Stimulated activated CD8-positive, alpha-beta memory T cell treated with anti-CD3 and anti-CD28 coated beads, Interleukin-12 subunit alpha, Interleukin-12 subunit beta, amount 100 ng/mL, for 4 hours (primary cell): ENCODE measurements at regions not wholly inside any gene's neighbourhood (a gene's known extent, or its start where the extent isn't known, plus 50 kb on each side); places are given as distances from the start of the nearest gene placed in this dataset.
"Not testable (repeated sequence)": the region's sequence is repeated elsewhere in the genome, so short reads cannot be mapped to it uniquely, and the experiment has no call there.

Experiments
- DNase-seq: peaks from one replicate; pipeline ENCODE4 v3.0.0-alpha.2; 2020; ENCODE audit warnings: low read depth

DNA sequence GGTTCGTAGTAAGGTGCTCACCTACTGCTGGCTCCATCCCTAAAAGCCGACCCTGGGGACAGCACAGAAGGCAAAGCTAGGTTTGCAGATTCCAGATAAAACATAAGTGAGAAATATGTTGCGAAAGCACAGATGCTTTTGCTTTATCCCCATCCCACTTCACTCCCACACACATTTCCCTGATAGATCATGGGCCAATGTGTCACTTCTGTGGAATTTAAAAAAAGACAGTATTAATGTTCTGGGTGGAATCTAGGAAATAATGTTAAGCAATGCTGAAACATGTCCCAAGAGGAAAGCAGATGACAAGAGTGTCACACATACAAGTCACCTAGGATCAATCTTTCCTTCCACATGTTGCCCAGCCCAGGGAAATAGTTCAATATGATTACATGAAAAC lies 661.0 kb upstream of the MIR17HG start:
- no peak for DNase-seq

DNA sequence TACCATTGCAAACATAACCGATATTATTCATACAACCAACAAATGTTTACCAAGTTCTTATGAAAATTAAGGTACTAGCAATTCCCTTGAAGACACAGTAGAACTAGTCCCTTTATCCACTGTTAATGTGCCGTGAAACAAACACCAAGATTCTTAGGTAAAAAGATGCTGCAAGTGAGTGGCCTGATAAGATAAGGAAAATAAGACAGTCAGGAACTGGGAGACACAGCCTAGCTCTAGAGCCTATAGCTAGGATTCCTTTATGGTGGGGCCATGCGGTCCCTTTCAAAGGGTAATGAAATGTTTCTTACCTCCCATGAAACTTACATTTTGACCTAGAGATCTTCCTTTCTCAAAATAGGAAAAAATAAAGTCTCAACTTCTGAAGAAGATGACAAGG lies 658.4 kb upstream of the MIR17HG start:
- no peak for DNase-seq

DNA sequence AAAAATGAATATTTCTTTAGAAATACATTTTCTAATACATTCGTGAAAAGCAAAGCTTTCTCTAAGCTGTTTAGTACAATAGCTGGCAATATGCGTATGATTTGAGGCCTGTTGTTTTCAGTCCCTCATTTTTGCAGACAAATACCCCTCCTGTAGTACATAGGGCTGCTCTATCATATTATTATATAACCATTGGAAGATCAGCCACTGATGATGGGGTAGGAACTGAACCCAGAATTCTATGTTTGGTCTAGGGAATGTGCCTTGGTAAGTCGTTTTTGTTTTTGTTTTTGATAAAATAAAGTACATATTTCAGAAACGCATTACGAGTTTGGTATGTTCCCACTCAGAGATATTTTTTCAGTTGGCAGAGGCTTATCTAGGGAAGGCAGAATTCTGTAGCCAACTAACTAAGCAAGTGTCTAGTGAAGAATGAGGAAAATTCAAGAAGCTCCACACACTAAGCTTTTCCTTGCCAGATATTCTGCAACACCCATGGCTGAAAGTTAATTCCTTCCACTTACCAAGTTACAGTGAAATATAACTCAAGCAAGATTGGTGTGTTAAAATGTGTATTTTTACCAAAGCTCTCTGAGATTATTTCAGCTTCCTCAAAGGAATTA lies 656.9 kb upstream of the MIR17HG start:
- DNase-seq: no peak

DNA sequence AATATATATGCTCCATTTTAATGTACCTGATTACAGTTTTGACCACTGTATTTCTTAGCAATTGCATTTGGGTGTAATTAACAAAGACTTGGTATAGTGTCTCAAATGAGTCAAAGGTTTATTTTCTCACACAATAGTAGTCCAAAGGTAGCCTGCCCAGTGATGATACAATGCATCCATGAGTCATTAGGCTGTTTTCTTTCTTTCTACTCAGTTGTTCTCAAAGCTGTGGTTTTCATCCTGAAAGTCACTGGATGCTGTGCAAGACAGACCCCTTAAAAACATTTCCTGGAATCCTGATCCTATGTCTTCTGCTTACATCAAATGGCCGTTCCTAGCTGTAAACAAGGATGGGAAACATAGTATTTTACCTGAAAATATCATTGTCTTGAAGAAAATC lies 651.2 kb upstream of the MIR17HG start:
- no peak for DNase-seq

DNA sequence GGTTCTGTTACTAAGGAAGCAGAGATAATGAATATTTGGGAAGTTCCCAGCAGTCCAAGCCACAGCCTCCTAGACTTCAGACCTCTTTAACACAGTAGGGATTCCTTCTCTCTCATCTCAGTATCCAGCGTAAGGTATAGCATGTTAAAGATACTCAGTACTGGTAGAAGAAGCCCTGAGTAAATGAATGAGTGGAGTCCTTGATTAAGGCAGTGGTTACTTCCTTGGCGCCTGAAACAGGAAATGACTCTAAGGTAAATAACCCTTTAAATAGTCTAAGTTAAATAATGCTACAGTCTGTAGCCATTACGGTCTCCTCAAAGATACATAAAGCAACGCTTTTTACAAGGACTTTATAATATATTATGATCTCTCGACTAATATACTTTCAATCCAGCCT lies 650.8 kb upstream of the MIR17HG start:
- DNase-seq: no peak

DNA sequence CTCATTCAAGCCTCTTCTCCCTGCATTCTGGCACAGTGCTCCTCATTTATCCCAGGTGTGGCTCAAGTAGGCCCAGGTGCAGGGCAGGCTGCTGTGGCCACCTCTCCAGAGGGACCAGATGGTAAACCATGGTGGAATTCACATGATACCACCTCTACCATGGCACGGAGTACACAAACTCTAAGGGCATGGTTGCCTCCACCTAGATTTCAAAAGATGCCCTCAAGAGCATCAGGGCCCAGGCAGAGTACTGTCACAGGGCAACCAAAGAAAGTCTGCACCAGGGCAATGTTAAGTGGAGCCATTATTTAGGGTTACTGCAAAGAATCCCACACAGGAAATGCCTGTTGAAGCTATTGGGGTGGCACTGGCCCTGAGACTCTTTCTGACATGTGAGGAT lies 647.1 kb upstream of the MIR17HG start:
- DNase-seq: no peak

DNA sequence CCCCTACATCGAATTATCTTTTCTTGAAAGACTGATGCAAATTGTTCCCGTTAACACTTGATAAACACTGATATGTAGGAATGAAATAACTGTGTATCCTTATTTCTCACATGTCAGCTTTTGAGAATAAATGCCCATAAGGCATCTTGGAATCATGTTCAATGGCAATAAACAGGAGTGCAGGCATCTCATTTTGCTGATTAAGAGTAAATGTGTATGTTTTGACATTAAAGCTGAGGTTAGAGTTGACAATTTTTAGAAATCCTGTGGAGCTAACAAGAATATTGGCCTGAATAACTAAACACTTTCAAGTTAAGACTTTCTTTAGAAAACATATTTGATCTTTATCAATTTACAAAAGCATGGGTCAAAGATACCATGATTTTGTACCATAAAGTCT lies 646.2 kb upstream of the MIR17HG start:
- no peak for DNase-seq

DNA sequence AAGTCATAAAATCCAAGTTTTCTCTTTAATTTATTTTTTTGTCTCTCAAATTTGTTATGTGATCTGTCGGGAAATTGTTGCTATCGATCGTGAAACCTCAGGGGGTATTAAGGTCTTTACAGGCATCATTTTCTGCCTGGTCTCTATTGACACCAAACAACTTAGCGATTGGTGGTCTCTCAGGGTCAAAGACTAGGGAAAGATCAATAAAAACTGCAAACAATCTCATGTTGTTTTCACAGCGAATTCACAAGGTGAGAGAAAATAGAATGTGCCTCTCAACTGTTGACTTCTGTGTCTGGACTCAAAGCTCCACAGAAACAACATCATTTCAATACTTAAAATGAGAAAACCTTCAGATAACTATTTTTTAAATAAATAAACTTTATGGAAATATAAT lies 645.4 kb upstream of the MIR17HG start:
- no peak for DNase-seq

DNA sequence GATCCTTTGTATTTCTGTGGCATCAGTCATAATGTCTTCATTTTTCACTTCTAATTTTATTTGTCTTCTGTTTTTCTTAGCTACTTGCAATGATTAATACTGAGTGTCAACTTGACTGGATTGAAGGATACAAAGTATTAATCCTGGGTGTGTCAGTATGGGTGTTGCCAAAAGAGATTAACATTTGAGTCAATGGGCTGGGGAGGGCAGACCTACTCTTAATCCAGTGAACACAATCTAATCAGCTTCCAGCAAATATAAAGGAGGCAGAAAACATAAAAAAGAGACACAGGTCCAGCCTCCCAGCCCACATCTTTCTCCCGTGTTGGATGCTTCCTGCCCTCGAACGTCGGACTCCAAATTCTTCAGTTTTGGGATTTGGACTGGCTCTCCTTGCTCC lies 640.9 kb upstream of the MIR17HG start:
- DNase-seq: no peak

DNA sequence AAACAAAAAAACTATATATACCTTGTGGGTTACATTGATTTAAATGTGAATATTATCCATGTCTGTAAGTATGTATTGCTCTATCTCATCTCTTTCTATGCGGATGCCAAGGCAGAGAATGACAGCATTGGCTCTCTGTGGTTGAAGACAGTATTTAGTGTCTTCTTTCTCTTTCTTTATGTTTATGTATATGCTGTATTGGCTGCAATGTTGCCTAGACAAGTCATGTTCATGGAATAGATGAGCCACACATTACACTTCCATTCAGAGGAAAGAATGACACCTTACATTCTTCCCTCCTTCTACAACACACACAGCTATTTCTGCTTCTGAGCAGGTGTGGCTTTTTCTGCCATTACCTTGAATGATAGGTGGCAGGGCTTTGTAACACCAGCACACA lies 639.4 kb upstream of the MIR17HG start:
- DNase-seq: no peak

DNA sequence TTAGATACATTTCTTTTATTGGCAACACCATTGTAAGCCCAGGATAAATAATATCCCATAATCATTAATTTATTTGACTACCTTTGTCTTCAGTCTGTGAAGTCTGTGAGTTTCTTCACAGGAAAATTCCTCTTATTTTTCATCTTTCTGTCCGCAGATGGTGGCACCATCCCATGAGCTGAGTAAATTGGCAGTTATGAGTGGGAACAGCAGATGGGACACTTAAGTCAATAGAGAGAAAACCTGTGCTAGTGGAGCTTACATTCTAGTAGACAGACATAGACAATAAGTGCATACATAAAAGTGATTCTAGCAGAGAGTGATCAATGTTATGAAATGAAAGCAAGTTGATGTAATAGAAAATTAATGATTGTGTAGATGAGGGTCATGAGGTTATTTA lies 638.2 kb upstream of the MIR17HG start:
- DNase-seq: no peak

DNA sequence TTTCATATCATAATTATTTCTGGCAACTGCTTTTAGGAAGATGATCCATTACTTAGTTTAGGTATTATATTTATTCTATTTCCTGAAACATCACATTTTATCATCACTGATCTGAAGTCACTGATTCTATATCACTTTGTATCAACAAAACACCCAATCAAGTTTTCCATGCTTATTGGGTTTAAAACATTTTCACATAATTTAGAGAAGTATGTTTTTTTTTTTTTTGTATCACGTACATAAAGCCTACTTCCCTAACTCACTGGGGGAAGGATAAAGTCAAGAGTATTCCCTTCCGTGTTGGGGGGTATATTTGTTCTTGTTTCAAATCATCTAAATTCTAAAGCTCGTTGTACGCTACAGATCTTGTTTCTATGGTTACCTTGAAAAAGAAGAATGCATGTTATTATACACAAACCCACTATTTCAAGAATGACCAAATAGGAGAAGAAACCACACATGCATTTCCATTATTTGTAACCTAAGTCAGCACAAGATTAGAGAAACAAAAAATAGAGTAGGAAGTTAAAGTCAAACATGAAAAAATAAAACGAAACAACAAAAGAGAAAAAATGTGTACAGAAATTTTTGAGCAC lies 637.2 kb upstream of the MIR17HG start:
- no peak for DNase-seq

DNA sequence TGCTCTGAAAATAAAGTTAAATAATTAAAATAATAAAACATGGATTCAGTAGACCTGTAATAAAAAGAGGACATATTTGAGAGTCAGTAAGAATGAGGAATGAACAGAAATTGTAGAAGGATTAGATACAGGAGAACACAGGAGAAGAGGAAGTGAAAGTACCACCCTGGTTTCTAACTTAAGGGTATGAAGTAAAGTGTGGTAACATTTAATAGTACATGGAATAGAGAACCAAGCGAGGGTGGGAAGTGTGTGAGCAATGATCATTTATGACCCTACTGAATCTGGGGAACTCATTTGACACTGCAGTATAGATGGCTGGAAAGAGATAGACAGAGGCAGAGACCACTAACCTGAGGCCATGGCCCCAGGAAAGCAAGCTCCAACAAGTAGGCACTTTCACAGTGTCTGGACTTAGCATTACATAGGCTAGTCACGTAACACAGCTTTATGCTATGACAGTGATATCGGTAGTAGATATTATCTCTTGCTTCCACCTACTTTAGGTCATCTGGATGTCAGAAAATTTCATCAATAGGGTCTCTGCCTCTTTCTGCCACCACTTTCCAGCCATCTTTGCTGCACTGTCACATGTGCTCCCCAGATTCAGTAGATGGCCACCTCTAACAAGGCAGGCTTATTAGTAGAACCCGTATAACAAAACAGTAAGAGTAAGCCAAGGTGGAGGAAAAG lies 633.9 kb upstream of the MIR17HG start:
- no peak for DNase-seq

DNA sequence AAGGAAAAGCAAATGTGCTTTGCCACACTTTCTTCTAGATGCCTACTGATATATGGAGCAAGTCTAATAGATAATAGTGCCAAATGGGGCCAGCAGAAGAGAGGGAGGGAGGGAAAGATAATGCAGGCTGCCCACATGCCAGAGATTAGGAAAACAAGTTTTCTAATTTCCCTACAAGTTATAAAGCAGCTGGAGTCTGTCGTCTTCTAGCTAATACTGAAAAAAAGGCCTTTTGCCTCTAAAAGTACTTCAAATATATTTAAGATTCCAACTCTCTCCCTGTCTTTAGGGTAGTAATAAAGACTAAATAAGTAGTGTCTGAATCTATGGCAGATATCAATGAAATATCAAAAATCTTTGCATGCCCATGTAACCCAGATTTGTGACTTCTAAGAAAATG lies 632.0 kb upstream of the MIR17HG start:
- DNase-seq: no peak

DNA sequence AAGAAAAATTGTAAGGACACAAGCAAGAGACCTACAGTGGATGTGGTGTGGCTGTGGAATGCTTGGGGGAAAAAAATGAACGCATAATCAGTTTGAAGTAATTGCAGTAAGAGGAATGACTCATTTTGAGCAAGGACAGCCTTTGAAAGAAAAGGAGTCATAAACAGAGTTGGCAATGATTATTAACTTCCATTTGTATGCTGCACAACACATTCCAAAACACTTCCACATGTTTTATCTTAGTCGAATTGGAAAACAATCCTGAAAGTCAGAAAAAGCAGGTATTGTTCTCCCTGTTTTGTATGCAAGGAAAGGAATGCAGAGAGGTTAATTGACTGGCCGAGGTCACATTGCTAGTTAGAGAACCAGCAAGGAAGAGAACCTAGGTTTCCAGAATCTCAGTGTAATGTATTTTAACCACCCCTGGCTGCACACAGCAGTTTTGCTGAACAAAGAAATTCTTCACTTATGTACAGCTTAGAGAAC lies 630.0 kb upstream of the MIR17HG start:
- no peak for DNase-seq

DNA sequence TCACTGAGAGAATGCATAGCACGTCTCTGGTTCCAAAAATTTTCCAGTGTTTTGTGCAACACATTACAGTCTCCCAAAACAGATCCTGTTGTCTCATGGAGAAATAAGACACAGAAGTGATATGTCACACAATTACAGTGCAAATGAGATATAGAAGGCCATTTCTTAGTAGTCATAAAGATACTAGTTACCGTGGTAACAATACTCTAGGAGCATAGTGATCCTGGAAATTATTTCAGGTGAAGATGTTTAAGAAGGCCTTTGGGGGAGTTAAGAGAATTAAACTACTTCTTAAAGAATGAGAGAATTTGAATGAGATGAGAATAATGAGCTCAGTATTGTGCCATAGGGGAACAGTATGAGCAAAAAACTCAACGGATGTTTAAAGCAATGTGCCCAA lies 628.0 kb upstream of the MIR17HG start:
- no peak for DNase-seq

DNA sequence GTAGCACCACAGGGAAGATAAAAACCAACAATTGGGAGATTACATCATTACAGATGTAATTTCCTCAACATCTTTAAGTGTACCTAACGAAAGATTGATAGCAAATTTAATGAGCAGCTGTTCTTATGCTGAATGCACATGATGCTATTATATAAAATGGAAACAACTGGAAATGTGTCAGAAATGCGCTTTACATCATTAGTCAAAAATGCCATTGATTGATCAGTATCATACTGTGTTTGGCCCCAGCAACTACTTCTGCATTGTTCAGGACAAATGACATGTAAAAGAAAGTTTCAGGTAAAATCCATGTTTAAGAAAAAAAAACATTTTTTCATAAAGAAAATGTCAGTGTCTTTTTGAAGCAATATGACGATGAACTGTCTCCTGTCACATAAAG lies 625.5 kb upstream of the MIR17HG start:
- DNase-seq: no peak

DNA sequence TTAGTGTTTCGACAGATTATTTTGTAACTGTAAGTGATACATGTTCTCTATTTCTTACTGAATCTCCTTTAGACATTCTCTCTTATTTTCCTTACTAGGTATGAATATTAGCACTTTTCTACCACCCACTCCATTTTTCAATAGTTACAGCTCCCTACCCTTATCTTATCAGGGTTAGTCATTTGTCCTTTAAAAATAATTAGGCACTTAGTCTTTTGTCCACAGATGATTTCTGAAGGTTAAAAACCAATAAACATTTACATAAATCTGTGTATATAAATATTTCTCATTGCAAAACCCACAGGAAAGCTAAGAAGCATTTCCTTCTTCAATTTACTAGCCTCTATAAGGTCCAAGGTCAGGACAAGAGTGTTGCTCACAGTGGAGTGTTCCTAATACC lies 624.1 kb upstream of the MIR17HG start:
- no peak for DNase-seq

DNA sequence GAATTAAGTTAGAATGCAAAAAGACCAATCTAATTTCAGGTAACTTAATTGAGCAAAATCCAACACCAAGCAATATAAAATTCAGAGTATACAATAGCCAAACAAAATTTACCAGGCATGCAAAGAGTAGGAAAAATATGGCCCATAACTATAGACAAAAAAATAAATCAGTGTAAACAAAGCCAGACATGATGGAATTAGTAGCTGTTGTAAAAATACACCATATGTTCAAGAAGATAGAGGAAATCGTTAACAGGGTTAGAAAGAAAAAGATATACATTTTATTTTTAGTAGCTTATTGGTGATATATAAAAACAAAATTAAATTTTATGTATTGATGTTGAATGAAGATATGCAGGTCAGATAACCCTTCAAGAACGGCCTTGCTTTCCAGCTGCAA lies 621.1 kb upstream of the MIR17HG start:
- DNase-seq: no peak

DNA sequence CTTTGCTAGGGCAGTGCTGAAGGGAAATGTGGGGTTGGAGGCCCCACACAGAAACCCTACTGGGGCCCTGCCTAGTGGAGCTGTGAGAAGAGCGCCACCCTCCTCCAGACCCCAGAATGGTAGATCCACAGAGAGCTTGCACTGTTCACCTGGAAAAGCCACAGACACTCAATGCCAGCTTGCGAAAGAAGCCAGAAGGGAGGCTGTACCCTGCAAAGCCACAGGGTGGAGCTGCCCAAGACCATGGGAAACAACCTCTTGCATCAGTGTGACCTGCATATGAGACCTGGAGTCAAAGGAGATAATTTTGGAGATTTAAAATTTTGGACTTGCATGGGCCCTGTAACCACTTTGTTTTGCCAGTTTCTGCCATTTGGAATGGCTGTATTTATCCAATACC lies 615.4 kb upstream of the MIR17HG start:
- no peak for DNase-seq

DNA sequence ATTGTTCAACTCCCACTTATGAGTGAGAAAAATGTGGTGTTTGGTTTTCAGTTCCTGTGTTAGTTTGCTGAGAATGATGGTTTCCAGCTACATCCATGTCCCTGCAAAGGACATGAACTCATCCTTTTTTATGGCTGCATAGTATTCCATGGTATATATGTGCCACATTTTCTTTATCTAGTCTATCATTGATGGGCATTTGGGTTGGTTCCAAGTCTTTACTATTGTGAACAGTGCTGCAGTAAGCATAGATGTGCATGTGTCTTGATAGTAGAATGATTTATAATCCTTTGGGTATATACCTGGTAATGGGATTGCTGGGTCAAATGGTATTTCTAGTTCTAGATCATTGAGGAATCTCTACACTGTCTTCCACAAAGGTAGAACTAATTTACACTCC lies 613.0 kb upstream of the MIR17HG start:
- not testable (repeated sequence) for DNase-seq

DNA sequence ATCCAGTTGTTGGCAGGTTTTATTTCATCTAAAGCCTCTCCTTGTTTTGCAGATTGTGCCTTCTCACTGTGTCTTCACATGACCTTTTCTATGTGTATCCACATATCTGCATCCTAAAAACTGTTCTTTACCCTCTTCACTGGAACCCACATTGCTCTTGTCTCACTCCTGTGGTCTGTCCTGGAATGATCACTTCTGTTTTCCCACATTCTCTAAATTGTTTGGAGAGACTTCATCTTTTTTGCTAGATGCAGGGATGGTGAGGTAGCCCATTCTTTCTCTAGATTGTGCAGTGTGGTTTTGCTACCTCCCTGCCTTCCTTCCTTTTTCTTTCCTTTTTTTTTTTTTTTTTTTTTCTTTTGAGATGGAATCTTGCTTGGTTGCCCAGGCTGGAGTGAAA lies 608.6 kb upstream of the MIR17HG start:
- no peak for DNase-seq

DNA sequence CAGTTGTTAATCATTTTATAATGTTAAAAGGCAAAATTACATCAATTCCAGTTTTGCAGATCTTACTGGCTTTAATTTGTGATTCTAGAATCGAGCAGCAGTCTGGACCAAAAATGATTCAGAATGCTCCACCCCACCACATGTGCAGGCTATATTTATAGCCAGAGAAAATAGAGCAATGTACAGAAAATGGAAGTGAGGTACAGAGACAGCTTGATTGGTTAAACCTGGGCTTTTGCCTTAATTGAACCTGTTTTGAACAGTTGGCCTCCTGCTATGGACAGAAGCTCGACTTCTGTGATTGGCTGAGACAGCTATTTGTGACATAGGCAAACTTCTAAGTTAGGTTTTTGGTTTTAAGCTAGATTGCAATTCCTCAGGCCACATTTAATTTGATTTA lies 607.4 kb upstream of the MIR17HG start:
- no peak for DNase-seq

DNA sequence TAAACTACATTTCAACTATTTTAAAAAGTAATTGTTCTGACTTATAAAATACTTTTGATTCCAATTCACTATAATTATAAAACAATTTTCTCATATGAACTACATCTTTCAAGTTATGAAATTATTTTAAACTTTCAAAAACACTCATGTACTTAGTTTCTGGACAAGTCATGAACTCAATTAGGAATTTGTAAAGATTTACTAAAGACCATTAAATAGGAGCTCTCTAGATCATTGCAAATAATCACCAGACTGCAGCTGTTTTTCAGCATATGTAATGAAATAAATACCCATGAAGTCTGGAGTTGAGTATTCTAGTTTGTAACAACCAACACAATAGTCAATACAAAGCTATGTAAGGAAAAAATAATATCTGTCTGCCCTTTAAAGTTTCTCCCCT lies 605.1 kb upstream of the MIR17HG start:
- DNase-seq: no peak
